HL-60/S4 treated with phorbol 12-myristate 13-acetate at 8.2 ng/mL for 4 days and 3 days (cell line): ENCODE measurements at regions not wholly inside any gene's neighbourhood (a gene's known extent, or its start where the extent isn't known, plus 50 kb on each side); places are given as distances from the start of the nearest gene placed in this dataset.

Experiments
- in situ Hi-C: fragments of 300-500 bp; cut with MboI; formaldehyde crosslinking; loops from 2 replicates; pipeline ENCODE4 v1.15.0; 2022; ENCODE audit warnings: low sequenced_read_pairs

DNA sequence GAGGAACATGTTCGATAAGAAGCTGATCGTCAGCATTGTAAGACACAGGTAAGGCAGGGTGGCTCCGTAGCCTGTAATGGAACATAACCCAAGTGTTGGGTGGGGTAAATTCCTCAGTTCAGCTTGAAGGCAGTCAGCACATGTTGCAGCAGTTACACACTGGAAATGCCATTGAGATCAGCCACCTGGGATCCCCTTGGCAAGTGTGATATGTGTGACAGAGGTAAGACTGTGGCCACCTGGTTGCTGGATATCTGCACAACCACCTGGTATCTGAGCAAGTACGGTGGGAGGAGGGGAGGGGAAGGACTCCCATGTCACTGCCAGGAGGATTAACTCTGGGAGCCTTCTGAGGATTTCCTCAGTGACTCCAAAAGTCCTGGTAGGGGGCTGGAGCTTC, 158.0 kb upstream of the CAND1 start:
- in situ Hi-C loops: no loop called here

GRCh38 chr12:67112586-67112985, 156.6 kb upstream of the CAND1 start:
- in situ Hi-C loops: no loop called here

- in situ Hi-C loops: no loop called here
Measured at GRCh38 chr12:67116134-67116533, 153.0 kb upstream of the CAND1 start.

DNA sequence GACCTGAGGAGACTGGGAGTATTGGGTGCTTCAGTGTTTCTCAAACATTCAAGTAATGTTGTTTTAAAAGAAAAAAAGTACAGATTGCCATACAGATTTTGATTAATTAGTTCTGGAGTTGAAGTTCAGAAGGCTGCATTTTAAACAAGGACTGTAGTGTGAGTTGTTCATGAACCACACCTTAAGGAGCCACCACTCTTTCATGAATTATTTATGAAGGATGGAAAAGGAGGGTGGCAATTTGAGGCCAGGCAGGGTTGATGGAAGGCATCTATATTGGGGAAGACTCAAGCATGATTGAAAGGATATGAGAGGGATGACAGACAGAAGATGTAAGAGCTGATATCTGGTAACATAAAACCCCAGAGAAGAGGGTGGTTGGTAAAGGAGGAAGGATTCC, 146.6 kb upstream of the CAND1 start:
- in situ Hi-C loops: no loop called here

DNA sequence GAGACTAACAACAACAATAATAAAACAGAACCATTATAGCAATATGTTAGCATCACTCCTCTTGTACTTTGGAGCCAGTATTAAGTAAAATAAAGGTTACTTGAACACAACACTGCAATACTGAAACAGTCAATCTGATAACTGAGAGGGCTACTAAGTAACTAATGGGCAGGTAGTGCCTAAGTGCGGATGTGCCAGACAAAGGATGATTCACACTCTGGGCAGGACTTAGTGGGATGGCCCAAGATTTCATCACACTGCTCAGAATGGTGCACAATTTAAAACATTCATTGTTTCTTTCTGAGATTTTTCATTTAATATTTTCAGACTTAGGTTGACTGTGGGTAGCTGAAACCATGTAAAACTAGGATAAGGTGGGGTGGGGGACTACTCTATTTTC, 131.9 kb upstream of the CAND1 start:
- in situ Hi-C loops: no loop called here

DNA sequence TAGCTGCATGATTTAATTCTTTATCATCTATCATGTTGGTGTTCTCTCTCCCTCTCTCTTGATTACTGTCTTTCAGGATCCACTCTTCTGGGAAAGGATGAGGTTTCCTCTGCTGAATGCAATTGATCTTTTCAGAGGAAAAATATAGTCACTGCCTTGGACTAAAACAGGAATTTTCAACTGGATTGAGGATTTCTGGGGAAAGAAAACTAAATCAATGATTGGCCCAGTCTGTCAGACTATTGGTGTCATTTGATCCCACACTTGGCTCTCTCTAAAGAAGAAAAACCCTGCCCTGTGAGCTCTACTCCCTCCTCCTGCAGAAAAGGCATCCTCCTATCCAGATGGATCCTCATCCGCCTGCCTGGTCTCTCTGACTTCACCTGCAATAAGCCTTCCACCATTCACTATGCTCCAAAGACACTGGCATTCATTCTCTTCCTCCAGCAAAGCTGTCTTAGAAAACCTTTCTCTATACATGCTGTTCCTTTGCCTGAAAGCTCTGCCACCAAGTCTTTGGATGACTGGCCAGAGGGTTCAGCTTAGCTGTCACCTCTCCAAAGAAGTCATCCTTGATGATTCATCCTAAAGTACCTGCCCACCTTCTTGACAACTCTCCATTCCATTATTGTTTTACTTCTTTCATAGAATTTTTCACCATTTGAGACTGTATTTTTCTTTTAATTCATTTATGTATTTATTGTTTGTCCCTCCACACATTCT, 127.7 kb upstream of the CAND1 start:
- in situ Hi-C loops: no loop called here

DNA sequence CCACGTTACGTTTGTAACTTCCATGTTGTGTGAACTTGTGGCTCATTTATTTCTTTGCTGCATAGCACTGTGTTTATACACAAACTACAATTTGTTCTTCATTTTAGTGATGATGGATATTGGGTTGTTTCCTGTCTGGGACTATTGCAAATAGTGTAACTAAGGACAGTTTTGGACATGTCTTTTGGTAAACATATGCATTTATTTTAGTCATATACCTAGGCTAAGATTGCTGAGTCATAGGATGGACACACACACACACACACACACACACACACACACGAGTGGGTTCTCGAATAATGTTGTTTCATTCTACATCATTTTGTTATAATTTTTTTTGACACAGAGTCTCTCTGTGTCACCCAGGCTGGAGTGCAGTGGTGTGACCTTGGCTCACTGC, 123.5 kb upstream of the CAND1 start:
- in situ Hi-C loops: no loop called here

DNA sequence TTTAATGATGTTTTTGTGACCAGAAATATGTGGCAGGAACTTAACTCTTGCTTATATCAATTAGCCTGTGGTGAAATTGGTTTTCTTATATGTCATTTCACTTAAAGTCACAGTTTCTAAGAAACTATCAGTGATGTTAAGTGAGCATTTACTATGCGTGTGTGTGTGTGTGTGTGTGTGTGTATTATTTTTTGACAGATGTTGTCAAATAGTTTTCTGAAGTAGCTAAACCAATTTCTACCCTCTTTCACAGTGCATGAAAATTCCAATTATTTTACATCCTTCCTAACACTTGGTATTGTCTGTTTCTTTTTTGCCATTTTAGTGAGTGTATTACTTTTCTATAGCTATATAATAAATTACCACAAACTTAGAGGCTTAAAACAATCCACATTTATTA, 122.1 kb upstream of the CAND1 start:
- in situ Hi-C loops: no loop called here

DNA sequence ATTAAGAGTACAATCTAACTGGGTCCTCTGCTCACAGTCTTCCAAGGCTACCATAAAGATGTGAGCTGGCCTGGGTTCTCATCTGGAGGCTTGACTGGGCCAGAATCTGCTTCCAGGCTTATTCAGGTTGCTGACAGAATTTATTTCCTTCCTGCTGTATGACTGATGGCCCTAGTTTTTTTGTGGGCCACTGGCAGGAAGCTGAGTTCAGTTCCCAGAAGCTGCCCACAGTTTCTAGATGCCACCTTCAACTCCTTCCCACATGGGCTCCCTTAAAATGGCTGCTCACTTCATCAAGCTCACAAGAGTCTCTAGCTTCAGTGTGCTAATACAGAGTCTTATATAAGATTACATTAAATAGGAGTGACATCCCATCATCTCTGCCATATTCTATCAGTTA, 121.7 kb upstream of the CAND1 start:
- in situ Hi-C loops: no loop called here

DNA sequence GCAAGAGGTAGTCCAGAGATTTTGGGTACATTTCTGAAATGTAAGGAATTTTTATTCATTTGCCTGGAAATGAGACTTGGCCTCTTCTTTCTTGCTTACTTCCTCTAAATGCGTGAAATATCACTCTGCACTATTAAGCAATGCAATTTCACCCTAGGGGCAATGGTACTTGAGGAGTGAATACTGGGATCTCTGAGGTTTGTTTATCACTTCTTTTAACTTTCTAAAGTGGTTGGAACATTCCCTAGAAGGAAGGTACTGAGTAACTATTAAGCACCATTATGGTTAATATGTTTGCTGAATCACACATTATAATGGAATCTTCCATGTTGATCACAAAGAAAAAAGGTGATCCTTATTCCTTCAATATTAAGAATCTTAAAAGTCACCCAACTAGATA, 120.9 kb upstream of the CAND1 start:
- in situ Hi-C loops: no loop called here

DNA sequence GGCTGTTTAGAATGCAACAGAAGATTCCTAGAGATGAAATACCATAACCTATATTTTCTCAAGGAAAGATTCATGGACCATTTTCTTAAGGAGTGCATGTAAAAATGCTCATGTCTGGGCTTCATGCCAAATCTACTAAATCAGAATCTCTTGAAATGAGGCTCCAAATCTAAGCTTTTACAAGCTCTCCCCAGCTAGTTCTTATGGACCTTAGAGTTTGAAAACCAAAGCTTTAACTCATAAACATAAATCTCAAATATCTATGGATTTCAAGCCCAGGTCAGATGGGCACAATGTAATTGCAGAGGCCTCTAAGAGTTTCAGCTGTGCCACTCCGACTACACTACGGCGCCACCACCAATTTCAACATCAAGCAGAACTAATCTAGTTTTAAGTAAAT, 117.3 kb upstream of the CAND1 start:
- in situ Hi-C loops: no loop called here

DNA sequence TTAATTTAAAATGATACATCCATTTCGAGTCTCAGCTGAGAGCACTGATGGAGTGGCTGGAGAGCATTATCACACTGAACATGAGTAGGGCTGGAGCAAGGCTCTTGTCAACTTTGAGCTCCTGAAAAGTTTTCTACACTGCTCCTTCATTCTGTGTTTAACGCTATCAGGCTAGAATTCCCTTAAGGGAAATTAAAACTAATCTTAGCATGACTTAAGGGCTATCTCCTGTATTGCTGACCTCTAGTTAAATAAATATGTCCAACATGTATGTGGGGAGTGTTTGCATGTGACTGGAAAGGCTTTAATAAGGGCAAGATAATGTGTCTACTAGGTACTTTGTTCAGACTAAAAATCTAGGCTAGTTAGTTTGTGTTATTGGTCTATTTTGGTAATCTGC, 116.7 kb upstream of the CAND1 start:
- in situ Hi-C loops: no loop called here

DNA sequence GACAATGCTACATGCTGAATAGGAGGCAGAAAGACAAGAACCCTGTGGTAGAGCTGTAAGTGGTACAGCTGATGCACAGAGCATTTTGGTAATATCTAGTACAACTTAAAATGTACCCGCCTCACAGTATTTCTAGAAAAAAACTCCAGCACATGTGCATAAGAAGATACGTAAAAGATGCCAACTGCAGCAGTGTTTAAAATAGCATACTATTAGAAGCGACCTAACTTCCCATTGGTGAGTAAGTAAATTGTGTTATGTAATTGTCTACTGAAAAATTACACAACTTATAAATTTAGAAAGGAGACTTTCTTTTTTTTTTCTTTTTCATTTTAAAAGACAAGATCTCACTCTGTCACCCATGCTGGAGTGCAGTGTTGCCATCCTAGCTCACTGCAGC, 114.3 kb upstream of the CAND1 start:
- in situ Hi-C loops: no loop called here

- in situ Hi-C loops: no loop called here
Measured at GRCh38 chr12:67155863-67156262, 113.3 kb upstream of the CAND1 start.

DNA sequence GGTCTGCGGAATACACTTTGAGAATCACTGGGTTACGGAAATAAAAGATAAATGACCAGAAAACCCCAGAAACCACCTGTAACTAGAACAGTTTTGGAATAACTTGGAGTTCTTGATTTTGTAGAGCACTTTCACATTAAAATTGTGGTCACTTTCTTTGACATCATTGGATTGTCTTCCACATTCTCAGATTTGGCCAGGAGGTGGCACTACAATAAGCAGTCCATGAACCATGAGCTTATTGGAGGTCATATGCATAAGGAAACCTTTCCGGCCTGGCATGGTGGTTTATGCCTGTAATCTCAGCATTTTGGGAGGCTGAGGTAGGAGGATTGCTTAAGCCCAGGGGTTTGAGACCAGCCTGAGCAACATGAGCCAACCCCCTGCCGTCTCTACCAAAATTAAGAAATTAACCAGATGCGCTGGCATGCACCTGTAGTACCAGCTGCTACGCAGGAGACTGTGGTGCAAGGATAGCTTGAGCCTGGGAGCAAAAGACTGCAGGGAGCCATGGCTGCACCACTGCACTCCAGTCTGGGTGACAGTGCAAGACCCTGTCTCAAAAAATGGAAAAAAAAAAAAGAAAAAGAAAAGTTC, 107.7 kb upstream of the CAND1 start:
- in situ Hi-C loops: no loop called here

DNA sequence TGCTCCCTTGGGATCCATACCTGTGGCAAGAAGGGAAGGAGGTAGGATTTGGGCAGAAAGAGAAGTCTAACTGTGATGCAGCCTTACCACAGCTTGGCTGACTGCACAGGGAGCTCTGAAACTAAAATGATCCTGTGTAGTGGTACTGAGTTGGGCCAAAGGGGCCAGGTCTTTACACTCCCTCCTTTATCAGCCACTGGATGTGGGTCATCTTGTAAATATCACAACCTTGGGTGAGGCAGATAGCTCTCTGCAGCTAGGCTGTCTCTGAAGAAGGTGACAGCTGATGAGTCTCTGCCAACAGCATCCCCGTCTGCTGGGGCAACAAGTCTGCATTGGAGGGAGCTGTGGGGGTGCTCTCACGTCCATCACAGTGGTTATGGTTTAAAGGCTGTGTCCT, 95.9 kb upstream of the CAND1 start:
- in situ Hi-C loops: no loop called here

GRCh38 chr12:67182551-67182950, 86.6 kb upstream of the CAND1 start:
- in situ Hi-C loops: no loop called here

DNA sequence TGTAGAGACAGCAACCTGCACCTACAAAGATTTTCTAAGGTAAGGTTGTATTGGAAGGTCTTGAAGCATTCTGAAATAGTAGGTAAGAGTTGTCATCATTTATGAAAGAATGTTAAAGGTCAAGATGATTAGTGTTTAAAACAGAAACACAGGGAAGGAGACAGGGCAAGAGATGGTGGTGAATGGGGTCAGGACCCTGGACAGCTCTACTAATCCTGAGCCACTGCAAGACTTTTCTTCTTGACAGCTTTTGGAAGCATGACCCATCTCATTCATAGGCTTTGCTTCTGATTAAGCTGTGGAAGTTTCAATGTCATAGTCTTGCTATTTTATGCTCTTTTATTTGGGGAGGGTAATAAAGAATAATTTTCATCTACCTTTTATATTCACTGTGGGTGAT, 75.5 kb upstream of the CAND1 start:
- in situ Hi-C loops: no loop called here

DNA sequence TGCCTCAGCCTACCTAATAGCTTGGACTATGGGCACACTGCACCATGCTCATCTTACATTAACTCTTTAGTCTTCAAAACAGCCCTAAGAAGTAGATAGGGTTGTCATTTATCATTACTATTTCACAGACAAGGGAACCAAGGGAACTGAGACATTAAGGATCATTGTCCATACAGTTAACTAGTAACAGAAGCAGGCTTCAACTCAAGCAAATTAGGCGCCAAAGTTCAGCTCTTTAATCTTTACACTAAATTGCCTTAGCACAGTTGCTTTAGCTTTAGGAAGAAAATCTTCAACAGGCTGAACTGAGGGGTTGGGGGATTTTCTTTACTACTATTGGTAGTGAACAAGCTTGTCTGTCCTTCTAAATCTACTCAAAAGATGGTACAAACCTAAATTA, 68.8 kb upstream of the CAND1 start:
- in situ Hi-C loops: no loop called here

GRCh38 chr12:67202011-67202677, 67.0 kb upstream of the CAND1 start:
- in situ Hi-C loops: no loop called here

GRCh38 chr12:67202678-67203012, 66.5 kb upstream of the CAND1 start:
- in situ Hi-C loops: no loop called here

- in situ Hi-C loops: no loop called here
Measured at GRCh38 chr12:67208281-67209067, 60.7 kb upstream of the CAND1 start.
